HCT116 (cell line): ENCODE measurements at regions not wholly inside any gene's neighbourhood (a gene's known extent, or its start where the extent isn't known, plus 50 kb on each side); places are given as distances from the start of the nearest gene placed in this dataset.

Experiments
- ATF3 ChIP-seq: IDR thresholded peaks from 2 replicates; pipeline ENCODE4 v1.6.1; 2012
- CTCF ChIP-seq, 3 experiments: fragments of 200-600 bp in 1 of 3; sonication (generic) in 1 of 3; IDR thresholded peaks in 2 of 3; conservative IDR thresholded peaks in 1 of 3; 2 replicates each; pipeline ENCODE4 v1.5.1; 2012 to 2017; ENCODE audit warnings: low read depth in 2 of 3, low read length in 2 of 3, antibody characterized with exemption in 1 of 3, borderline replicate concordance in 1 of 3, control low read depth in 1 of 3, mild to moderate bottlenecking in 1 of 3, mixed read lengths in 1 of 3, mixed run types in 1 of 3, moderate library complexity in 1 of 3; ENCODE audit not compliant: insufficient read depth in 1 of 3
- EZH2 ChIP-seq: fragments of 200-600 bp; sonication (generic); IDR thresholded peaks from 2 replicates; pipeline ENCODE4 v1.6.1; 2017; ENCODE audit warnings: antibody characterized with exemption, mixed run types
- MAX ChIP-seq: IDR thresholded peaks from 2 replicates; pipeline ENCODE4 v1.6.1; 2012
- POLR2A ChIP-seq: IDR thresholded peaks from 2 replicates; pipeline ENCODE4 v1.7.0; 2011; ENCODE audit warnings: borderline replicate concordance; ENCODE audit not compliant: insufficient read depth, insufficient read length; ENCODE audit errors: extremely low read depth
- YY1 ChIP-seq: IDR thresholded peaks from 2 replicates; pipeline ENCODE4 v1.6.1; 2011; ENCODE audit warnings: low read length, low read depth, moderate library complexity, mild to moderate bottlenecking; ENCODE audit not compliant: insufficient replicate concordance; ENCODE audit errors: extremely low read depth

- TF ChIP-seq CTCF (IDR thresholded peaks at IDR 0.05 in 2 of 3, conservative IDR thresholded peaks at IDR 0.05 in 1 of 3; ENCODE audit: borderline replicate concordance in 1 of 3, insufficient read depth in 1 of 3, low read depth in 2 of 3, low read length in 2 of 3), result no peak
- TF ChIP-seq ATF3, result no peak
- TF ChIP-seq MAX, result no peak
- no peak for TF ChIP-seq EZH2
- TF ChIP-seq POLR2A, result no peak
- TF ChIP-seq YY1, result no peak
These were observed 599.4 kb downstream of the XIRP2 start for GRCh38 chr2:167487728-167488127.
